Sigmoid colon (tissue), 6 donors: ENCODE measurements at regions not wholly inside any gene's neighbourhood (a gene's known extent, or its start where the extent isn't known, plus 50 kb on each side); places are given as distances from the start of the nearest gene placed in this dataset.

Source experiments
- DNase-seq: peaks from one replicate; pipeline ENCODE4 v3.0.0-alpha.2; 2019
- H3K27ac ChIP-seq, 4 donors: fragments of 200-600 bp; sonication (generic); one replicate each; pipeline ENCODE4 v1.5.1; 2016 to 2019; ENCODE audit warnings: mild to moderate bottlenecking in 1 of 4
- H3K27me3 ChIP-seq, 3 donors: fragments of 200-600 bp; sonication (generic); one replicate each; pipeline ENCODE4 v1.5.1; 2019; ENCODE audit warnings: mild to moderate bottlenecking in 1 of 3
- H3K36me3 ChIP-seq, 4 donors: fragments of 200-600 bp; sonication (generic); one replicate each; pipeline ENCODE4 v1.5.1; 2016 to 2019
- H3K4me1 ChIP-seq, 4 donors: fragments of 200-600 bp; sonication (generic); one replicate each; pipeline ENCODE4 v1.5.1; 2017 to 2019
- H3K4me3 ChIP-seq, 4 donors: fragments of 200-600 bp; sonication (generic); one replicate each; pipeline ENCODE4 v1.5.1; 2017 to 2019; ENCODE audit warnings: mild to moderate bottlenecking in 2 of 4, moderate library complexity in 1 of 4
- H3K9me3 ChIP-seq, 4 donors: fragments of 200-600 bp in 3 of 4; sonication (generic) in 3 of 4; one replicate each; pipeline versions ENCODE4 v1.5.1 to v1.6.1; 2013 to 2019
- CTCF ChIP-seq, 4 experiments: fragments of 450-650 bp in 3 of 4; fragments of 200-600 bp in 1 of 4; IDR thresholded peaks; one replicate each; pipeline ENCODE4 v1.5.1; 2016 to 2019; ENCODE audit warnings: antibody characterized with exemption in 4 of 4, mild to moderate bottlenecking in 3 of 4, moderate library complexity in 2 of 4
- EP300 ChIP-seq, 4 donors: sonication (generic); formaldehyde crosslinking; IDR thresholded peaks; one replicate each; pipeline ENCODE4 v1.6.1; 2017; ENCODE audit warnings: antibody characterized with exemption in 4 of 4
- POLR2A ChIP-seq, 2 donors: fragments of 450-650 bp; IDR thresholded peaks; one replicate each; pipeline ENCODE4 v1.6.1; 2016; ENCODE audit warnings: antibody characterized with exemption in 2 of 2, mild to moderate bottlenecking in 2 of 2, moderate library complexity in 2 of 2
- POLR2AphosphoS5 ChIP-seq, 4 donors: sonication (generic); formaldehyde crosslinking; IDR thresholded peaks; one replicate each; pipeline ENCODE4 v1.6.1; 2017; ENCODE audit warnings: antibody characterized with exemption in 4 of 4
- WGBS, 2 donors: extraction: QIAGEN DNeasy Blood & Tissue Kit; methylation state at CpG; one replicate each; pipeline ENCODE4 v1.1.7; 2013; 5-methylcytosine and 5-hydroxymethylcytosine counted together
- intact Hi-C: fragments of 100-400 bp; cut with DNase I; formaldehyde crosslinking; loops from one replicate; pipeline ENCODE4 v1.15.1; 2023
- donor health status: healthy with polysubstance abuse.
- donor health status: healthy.

DNA sequence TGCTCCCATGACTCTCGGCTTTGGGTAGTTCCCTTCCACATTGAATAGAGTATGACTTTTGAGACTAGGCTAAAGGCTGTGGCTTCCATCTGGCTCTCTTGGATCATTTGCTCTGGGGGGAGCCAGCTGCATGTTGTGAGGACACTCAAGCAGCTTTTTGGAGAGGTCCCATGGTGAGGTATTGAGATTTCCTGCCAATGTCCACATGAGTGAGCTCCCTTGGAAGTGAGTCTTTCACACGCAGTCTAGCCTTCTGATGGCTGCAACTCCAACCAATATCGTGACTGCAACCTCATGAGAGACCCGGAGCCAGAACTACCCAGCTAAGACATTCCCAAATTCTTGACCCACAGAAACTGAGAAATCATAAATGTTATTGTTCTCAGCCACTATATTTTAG lies 127.7 kb upstream of the KAZN start:
- H3K27ac ChIP-seq = no peak overlapping the region
- WGBS, 2 donors = 90 to 93% methylated on average over 4 of the region's 4 CpGs
- no peaks in the 10 kb centered on the region for H3K9me3 ChIP-seq
- no peaks in the 10 kb centered on the region for H3K4me1 ChIP-seq
- intact Hi-C loops = no loop called here
- TF ChIP-seq POLR2A (IDR thresholded peaks at IDR 0.05) (no peak), EP300 (IDR thresholded peaks at IDR 0.05) (no peak), POLR2AphosphoS5 (IDR thresholded peaks at IDR 0.05) (no peak), CTCF (IDR thresholded peaks at IDR 0.05) (no peak)
- no peak overlapping the region for H3K4me3 ChIP-seq
- no peak for DNase-seq
- H3K36me3 ChIP-seq = no peaks in the 10 kb centered on the region
- no peaks in the 10 kb centered on the region for H3K27me3 ChIP-seq

DNA sequence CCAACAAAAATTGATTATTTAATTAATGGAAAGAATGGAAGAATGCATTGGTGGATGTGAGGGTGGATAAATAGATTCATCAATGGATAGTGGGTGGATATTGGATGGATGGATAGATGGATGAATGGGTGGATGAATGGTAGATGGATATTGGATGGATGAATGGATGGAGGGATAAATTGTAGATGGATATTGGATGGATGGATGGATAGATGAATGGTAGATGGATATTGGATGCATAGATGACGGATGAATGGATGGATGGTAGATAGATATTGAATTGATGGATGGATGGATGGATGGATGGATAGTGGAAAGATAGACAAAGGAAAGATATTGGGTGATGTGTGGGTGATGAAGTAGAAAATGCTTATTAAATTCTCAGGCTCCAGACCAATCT lies 123.6 kb upstream of the KAZN start:
- Histone ChIP-seq H3K27ac (no peak overlapping the region), H3K9me3 (no peaks in the 10 kb centered on the region), H3K4me3 (no peak overlapping the region), H3K36me3 (no peaks in the 10 kb centered on the region), H3K27me3 (no peaks in the 10 kb centered on the region), H3K4me1 (no peaks in the 10 kb centered on the region)
- no peak for DNase-seq
- intact Hi-C loops = no loop called here
- 88 to 94% methylated on average over 1 of the region's 1 CpG for WGBS, 2 donors
- TF ChIP-seq EP300 (IDR thresholded peaks at IDR 0.05) (no peak), POLR2AphosphoS5 (IDR thresholded peaks at IDR 0.05) (no peak), CTCF (IDR thresholded peaks at IDR 0.05) (no peak), POLR2A (IDR thresholded peaks at IDR 0.05) (no peak)

GRCh38 chr1:14476170-14476955 lies 122.1 kb upstream of the KAZN start:
- H3K4me3 ChIP-seq = no peak overlapping the region
- TF ChIP-seq POLR2A (IDR thresholded peaks at IDR 0.05) (no peak), CTCF (IDR thresholded peaks at IDR 0.05) (no peak), EP300 (IDR thresholded peaks at IDR 0.05) (no peak), POLR2AphosphoS5 (IDR thresholded peaks at IDR 0.05) (no peak)
- intact Hi-C loops = no loop called here

DNA sequence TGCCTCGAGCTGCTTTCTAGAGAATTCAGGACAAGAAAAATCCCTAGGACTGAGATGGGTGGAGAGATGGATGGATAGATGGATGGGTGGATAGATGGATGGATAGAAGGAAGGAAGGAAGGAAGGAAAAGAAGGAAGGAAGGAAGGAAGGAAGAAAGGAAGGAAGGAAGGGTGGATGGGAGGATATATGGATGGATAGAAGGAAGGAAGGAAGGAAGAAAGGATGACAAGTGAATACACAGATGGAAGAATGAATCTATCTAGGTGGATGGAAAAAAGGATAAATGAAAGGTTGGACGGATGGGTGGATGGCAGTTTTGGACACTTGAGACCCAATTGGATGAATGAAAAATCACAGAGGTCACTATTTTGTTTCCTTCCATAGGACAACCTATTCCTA lies 120.4 kb upstream of the KAZN start:
- WGBS, 2 donors = 88 to 90% methylated on average over 2 of the region's 2 CpGs
- intact Hi-C loops = no loop called here
- no peaks in the 10 kb centered on the region for H3K4me1 ChIP-seq
- TF ChIP-seq POLR2A (IDR thresholded peaks at IDR 0.05) = no peak
- TF ChIP-seq EP300 (IDR thresholded peaks at IDR 0.05) = no peak
- no peak for TF ChIP-seq POLR2AphosphoS5 (IDR thresholded peaks at IDR 0.05)
- no peak for TF ChIP-seq CTCF (IDR thresholded peaks at IDR 0.05)
- no peak overlapping the region for H3K4me3 ChIP-seq
- H3K27me3 ChIP-seq = no peaks in the 10 kb centered on the region
- no peaks in the 10 kb centered on the region for H3K9me3 ChIP-seq
- DNase-seq = no peak
- H3K36me3 ChIP-seq = no peaks in the 10 kb centered on the region
- H3K27ac ChIP-seq = no peak overlapping the region

More at GRCh38 chr1:14476170-14476955, 122.1 kb upstream of the KAZN start:
- Histone ChIP-seq H3K27ac (no peak overlapping the region), H3K36me3 (no peaks in the 10 kb centered on the region), H3K9me3 (no peaks in the 10 kb centered on the region), H3K4me1 (no peaks in the 10 kb centered on the region), H3K27me3 (no peaks in the 10 kb centered on the region)
- 83 to 85% methylated on average over 8 of the region's 8 CpGs for WGBS, 2 donors
- DNase-seq = no peak

- no peaks in the 10 kb centered on the region for H3K4me1 ChIP-seq
- H3K36me3 ChIP-seq = no peaks in the 10 kb centered on the region
- H3K9me3 ChIP-seq = no peaks in the 10 kb centered on the region
- DNase-seq = no peak
- H3K4me3 ChIP-seq = no peak overlapping the region
- H3K27me3 ChIP-seq = no peaks in the 10 kb centered on the region
- intact Hi-C loops = no loop called here
- no peak for TF ChIP-seq POLR2A (IDR thresholded peaks at IDR 0.05)
- TF ChIP-seq EP300 (IDR thresholded peaks at IDR 0.05) = no peak
- no peak for TF ChIP-seq CTCF (IDR thresholded peaks at IDR 0.05)
- TF ChIP-seq POLR2AphosphoS5 (IDR thresholded peaks at IDR 0.05) = no peak
- 70 to 72% methylated on average over 4 of the region's 4 CpGs for WGBS, 2 donors
- no peak overlapping the region for H3K27ac ChIP-seq
These were observed 118.6 kb upstream of the KAZN start for GRCh38 chr1:14479865-14480264.
